ENCODE measurements at regions not wholly inside any gene's neighbourhood (a gene's known extent, or its start where the extent isn't known, plus 50 kb on each side); places are given as distances from the start of the nearest gene placed in this dataset.

GRCh38 chr20:4635781-4636180 lies 50.5 kb upstream of the PRNP start:
- TF ChIP-seq EZH2 (IDR thresholded peaks at IDR 0.05; ENCODE audit: borderline replicate concordance, low read length), result no peak
- no peak for TF ChIP-seq CTCF (IDR thresholded peaks at IDR 0.05; ENCODE audit: low read length)
- Histone ChIP-seq H3K27ac (ENCODE audit: low read depth, low read length, poor library complexity, severe bottlenecking) (no peak overlapping the region), H3K36me3 (ENCODE audit: insufficient read depth, low read length) (no peaks in the 10 kb centered on the region), H3K4me1 (ENCODE audit: insufficient read depth, low read length, severe bottlenecking) (no peaks in the 10 kb centered on the region), H3K4me3 (ENCODE audit: low read depth, low read length, poor library complexity, severe bottlenecking) (no peak overlapping the region), H3K9me3 (ENCODE audit: low read length) (no peaks in the 10 kb centered on the region), H3K79me2 (ENCODE audit: insufficient read depth, low read length) (no peaks in the 10 kb centered on the region), H2AFZ (ENCODE audit: low read length) (no peak overlapping the region), H3K4me2 (ENCODE audit: low read length) (no peak overlapping the region), H3K9me2 (ENCODE audit: low read depth, low read length) (no peaks in the 10 kb centered on the region), H3F3A (ENCODE audit: insufficient read depth, low read length) (no peaks in the 10 kb centered on the region), H4K20me1 (ENCODE audit: insufficient read depth, low read length) (no peaks in the 10 kb centered on the region), H3K27me3 (ENCODE audit: insufficient read depth, low read length) (0 out of 2 replicates have a peak, but pooled peaks cover 5% of the 10 kb centered on the region), H3K9ac (ENCODE audit: low read length) (no peak overlapping the region)

DNA sequence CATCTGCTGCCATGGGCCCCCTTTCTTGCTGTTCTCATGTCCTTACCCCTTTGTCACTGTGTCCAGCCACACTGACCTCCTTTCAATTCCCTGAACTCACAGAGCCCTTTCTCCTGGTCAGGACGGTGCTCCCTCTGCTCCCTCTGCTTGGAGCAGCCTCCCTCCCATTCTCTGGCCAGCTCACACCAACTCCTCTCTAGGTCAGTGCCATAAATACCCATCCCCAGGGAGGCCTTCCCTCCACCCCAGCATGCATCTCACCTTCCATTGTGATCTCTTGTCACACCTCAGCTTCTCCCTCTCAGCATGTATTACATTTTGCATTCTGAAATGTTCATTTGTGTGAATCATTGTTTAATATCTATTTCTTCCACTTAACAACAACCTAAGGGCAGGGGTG lies 50.9 kb upstream of the PRNP start:
- Histone ChIP-seq H3K9me2 (ENCODE audit: low read depth, low read length) (no peaks in the 10 kb centered on the region), H3K36me3 (ENCODE audit: insufficient read depth, low read length) (no peaks in the 10 kb centered on the region), H3K9ac (ENCODE audit: low read length) (no peak overlapping the region), H3K4me3 (ENCODE audit: low read depth, low read length, poor library complexity, severe bottlenecking) (no peak overlapping the region), H4K20me1 (ENCODE audit: insufficient read depth, low read length) (no peaks in the 10 kb centered on the region), H2AFZ (ENCODE audit: low read length) (no peak overlapping the region), H3K4me1 (ENCODE audit: insufficient read depth, low read length, severe bottlenecking) (no peaks in the 10 kb centered on the region), H3F3A (ENCODE audit: insufficient read depth, low read length) (no peaks in the 10 kb centered on the region), H3K9me3 (ENCODE audit: low read length) (no peaks in the 10 kb centered on the region), H3K27ac (ENCODE audit: low read depth, low read length, poor library complexity, severe bottlenecking) (no peak overlapping the region), H3K79me2 (ENCODE audit: insufficient read depth, low read length) (no peaks in the 10 kb centered on the region), H3K4me2 (ENCODE audit: low read length) (no peak overlapping the region), H3K27me3 (ENCODE audit: insufficient read depth, low read length) (0 out of 2 replicates have a peak, but pooled peaks cover 6% of the 10 kb centered on the region)
- TF ChIP-seq CTCF (IDR thresholded peaks at IDR 0.05; ENCODE audit: low read length), result no peak
- no peak for TF ChIP-seq EZH2 (IDR thresholded peaks at IDR 0.05; ENCODE audit: borderline replicate concordance, low read length)

DNA sequence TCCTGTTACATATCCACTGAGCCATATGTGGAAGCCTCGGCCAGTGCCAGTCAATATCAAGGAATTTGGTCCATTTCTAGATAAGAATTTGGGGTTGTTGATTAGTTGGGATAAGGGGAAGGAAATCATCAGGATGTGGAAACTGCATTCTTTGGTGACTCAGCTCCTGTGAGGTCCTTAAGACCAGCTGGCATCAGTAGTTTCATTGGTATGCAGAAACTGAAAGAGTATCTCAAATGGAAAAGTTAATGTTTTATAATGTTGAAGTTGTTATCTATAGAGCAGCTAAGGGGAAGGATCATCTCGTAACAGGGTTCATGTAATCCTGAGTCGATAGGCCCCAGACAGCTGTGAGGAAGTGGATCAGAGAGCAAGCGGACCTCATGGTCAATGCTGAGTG lies 52.5 kb upstream of the PRNP start:
- H3K79me2 ChIP-seq (ENCODE audit: insufficient read depth, low read length), result no peaks in the 10 kb centered on the region
- H3K36me3 ChIP-seq (ENCODE audit: insufficient read depth, low read length), result no peaks in the 10 kb centered on the region
- H2AFZ ChIP-seq (ENCODE audit: low read length), result no peak overlapping the region
- H4K20me1 ChIP-seq (ENCODE audit: insufficient read depth, low read length), result no peaks in the 10 kb centered on the region
- H3K9me2 ChIP-seq (ENCODE audit: low read depth, low read length), result no peaks in the 10 kb centered on the region
- H3K9me3 ChIP-seq (ENCODE audit: low read length), result no peaks in the 10 kb centered on the region
- H3K4me2 ChIP-seq (ENCODE audit: low read length), result no peak overlapping the region
- TF ChIP-seq EZH2 (IDR thresholded peaks at IDR 0.05; ENCODE audit: borderline replicate concordance, low read length) (no peak), CTCF (IDR thresholded peaks at IDR 0.05; ENCODE audit: low read length) (no peak)
- no peak overlapping the region for H3K4me3 ChIP-seq (ENCODE audit: low read depth, low read length, poor library complexity, severe bottlenecking)
- H3K27ac ChIP-seq (ENCODE audit: low read depth, low read length, poor library complexity, severe bottlenecking), result no peak overlapping the region
- no peak overlapping the region for H3K9ac ChIP-seq (ENCODE audit: low read length)
- H3F3A ChIP-seq (ENCODE audit: insufficient read depth, low read length), result no peaks in the 10 kb centered on the region
- H3K4me1 ChIP-seq (ENCODE audit: insufficient read depth, low read length, severe bottlenecking), result no peaks in the 10 kb centered on the region
- 0 out of 2 replicates have a peak, but pooled peaks cover 6% of the 10 kb centered on the region for H3K27me3 ChIP-seq (ENCODE audit: insufficient read depth, low read length)
